Panc1 (cell line): ENCODE measurements at regions not wholly inside any gene's neighbourhood (a gene's known extent, or its start where the extent isn't known, plus 50 kb on each side); places are given as distances from the start of the nearest gene placed in this dataset.

Source experiments
- ATAC-seq: fragments of 200-7000 bp; cut with Tn5 transposase; 2 replicates; pipeline ENCODE4 v1.9.1; 2020; ENCODE audit warnings: mild to moderate bottlenecking, moderate library complexity
- BruUV-seq: library from RNA; stranded (reverse); fragments of 400-500 nt; replicated peaks from 2 replicates; lab custom pipeline; 2021; lab: Mats Ljungman, UMichigan
- CTCF ChIA-PET: fragments of 300-600 bp; sonication (Branson Sonifier 250); formaldehyde crosslinking; loops from one replicate; lab custom pipeline; 2022; ENCODE audit warnings: antibody characterized with exemption; lab: Charles Lee
- POLR2A ChIA-PET: fragments of 300-600 bp; sonication (Branson Sonifier 250); formaldehyde crosslinking; loops from one replicate; lab custom pipeline; 2022; ENCODE audit warnings: antibody characterized with exemption; lab: Charles Lee
- DNase-seq: peaks from one replicate; pipeline ENCODE4 v3.0.0-alpha.2; 2010; ENCODE audit warnings: low read depth, low spot score
- H3K27ac ChIP-seq: 2 replicates; pipeline ENCODE4 v1.5.1; 2011; ENCODE audit warnings: mild to moderate bottlenecking, low read length, inconsistent platforms
- H3K27me3 ChIP-seq: fragments of 200-500 bp; sonication (Bioruptor generic); 2 replicates; pipeline ENCODE4 v1.6.0; 2014; ENCODE audit warnings: low read length, inconsistent platforms; ENCODE audit not compliant: control insufficient read depth, insufficient read depth
- H3K36me3 ChIP-seq: fragments of 200-500 bp; sonication (Bioruptor generic); 2 replicates; pipeline ENCODE4 v1.5.1; 2014; ENCODE audit warnings: inconsistent platforms, mild to moderate bottlenecking, low read length, moderate library complexity; ENCODE audit not compliant: control insufficient read depth, insufficient read depth
- H3K4me1 ChIP-seq: 2 replicates; pipeline ENCODE4 v1.5.1; 2011; ENCODE audit warnings: inconsistent platforms, mild to moderate bottlenecking, low read length, moderate library complexity; ENCODE audit not compliant: control insufficient read depth, insufficient read depth
- H3K4me3 ChIP-seq, 2 experiments: 2 replicates each; pipeline ENCODE4 v1.5.1; 2011 to 2012; ENCODE audit warnings: low read depth in 2 of 2, low read length in 2 of 2, mild to moderate bottlenecking in 2 of 2, inconsistent platforms in 1 of 2, moderate library complexity in 1 of 2
- H3K9me3 ChIP-seq: fragments of 200-500 bp; sonication (Bioruptor generic); 2 replicates; pipeline ENCODE4 v1.5.1; 2014; ENCODE audit warnings: low read depth, mild to moderate bottlenecking, inconsistent platforms, low read length, moderate library complexity; ENCODE audit not compliant: control insufficient read depth, insufficient read depth
- POLR2AphosphoS5 ChIP-seq: IDR thresholded peaks from 2 replicates; pipeline ENCODE4 v1.6.1; 2012; ENCODE audit warnings: mild to moderate bottlenecking, low read depth, low read length, moderate library complexity
- REST ChIP-seq, 2 experiments: IDR thresholded peaks; 2 replicates each; pipeline ENCODE4 v1.6.1; 2011 to 2012; ENCODE audit warnings: low read depth in 2 of 2, control low read depth in 1 of 2, low read length in 1 of 2, mild to moderate bottlenecking in 1 of 2, moderate library complexity in 1 of 2; ENCODE audit not compliant: insufficient read depth in 1 of 2
- SIN3A ChIP-seq: IDR thresholded peaks from 2 replicates; pipeline ENCODE4 v1.6.1; 2012; ENCODE audit warnings: low read depth, mild to moderate bottlenecking, low read length, moderate library complexity, borderline replicate concordance; ENCODE audit not compliant: insufficient read depth
- TCF7L2 ChIP-seq: IDR thresholded peaks from 2 replicates; pipeline ENCODE4 v1.6.1; 2011; ENCODE audit warnings: mild to moderate bottlenecking, low read depth, low read length, inconsistent platforms
- in situ Hi-C: cut with HindIII; loops from 2 replicates; pipeline ENCODE4 v1.10.0; 2016; ENCODE audit warnings: low sequenced_read_pairs, low pct_unique_long_range_greater_than_20kb
- intact Hi-C: fragments of 100-400 bp; cut with micrococcal nuclease; formaldehyde crosslinking; loops from one replicate; pipeline ENCODE4 v1.10.0; 2022; ENCODE audit not compliant: unreplicated experiment
- TF ChIP-seq, protein P1 (sequence below): fragments of 450-650 bp; IDR thresholded peaks from 2 replicates; pipeline ENCODE4 v1.5.1; 2017; ENCODE audit warnings: mild to moderate bottlenecking

- no TSS peak for BruUV-seq
- DNase-seq (no peak), ATAC-seq (no peak)
- in situ Hi-C loops = no loop called here
- intact Hi-C loops = no loop called here
- POLR2A ChIA-PET = no interaction called here
- Histone ChIP-seq H3K9me3 (no peaks in the 10 kb centered on the region), H3K27me3 (no peaks in the 10 kb centered on the region), H3K36me3 (no peaks in the 10 kb centered on the region), H3K4me1 (no peaks in the 10 kb centered on the region), H3K4me3 (no peak overlapping the region), H3K27ac (no peak overlapping the region)
- CTCF ChIA-PET = no interaction called here
- TF ChIP-seq REST (IDR thresholded peaks at IDR 0.05; ENCODE audit: insufficient read depth in 1 of 2, low read depth in 2 of 2, low read length in 1 of 2) (no peak), SIN3A (no peak), POLR2AphosphoS5 (no peak), TCF7L2 (no peak)
- TF ChIP-seq, protein P1, sequence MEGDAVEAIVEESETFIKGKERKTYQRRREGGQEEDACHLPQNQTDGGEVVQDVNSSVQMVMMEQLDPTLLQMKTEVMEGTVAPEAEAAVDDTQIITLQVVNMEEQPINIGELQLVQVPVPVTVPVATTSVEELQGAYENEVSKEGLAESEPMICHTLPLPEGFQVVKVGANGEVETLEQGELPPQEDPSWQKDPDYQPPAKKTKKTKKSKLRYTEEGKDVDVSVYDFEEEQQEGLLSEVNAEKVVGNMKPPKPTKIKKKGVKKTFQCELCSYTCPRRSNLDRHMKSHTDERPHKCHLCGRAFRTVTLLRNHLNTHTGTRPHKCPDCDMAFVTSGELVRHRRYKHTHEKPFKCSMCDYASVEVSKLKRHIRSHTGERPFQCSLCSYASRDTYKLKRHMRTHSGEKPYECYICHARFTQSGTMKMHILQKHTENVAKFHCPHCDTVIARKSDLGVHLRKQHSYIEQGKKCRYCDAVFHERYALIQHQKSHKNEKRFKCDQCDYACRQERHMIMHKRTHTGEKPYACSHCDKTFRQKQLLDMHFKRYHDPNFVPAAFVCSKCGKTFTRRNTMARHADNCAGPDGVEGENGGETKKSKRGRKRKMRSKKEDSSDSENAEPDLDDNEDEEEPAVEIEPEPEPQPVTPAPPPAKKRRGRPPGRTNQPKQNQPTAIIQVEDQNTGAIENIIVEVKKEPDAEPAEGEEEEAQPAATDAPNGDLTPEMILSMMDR = no peak
Measured at GRCh38 chr11:87934182-87934581, 241.1 kb downstream of the RAB38 start.

- no TSS peak for BruUV-seq
- POLR2A ChIA-PET = no interaction called here
- intact Hi-C loops = no loop called here
Measured at GRCh38 chr11:87926250-87926970, 248.8 kb downstream of the RAB38 start.

More at GRCh38 chr11:87926250-87926970, 248.8 kb downstream of the RAB38 start:
- DNase-seq = peak; percentile 66
- no peaks in the 10 kb centered on the region for H3K9me3 ChIP-seq
- H3K27ac ChIP-seq = no peak overlapping the region
- no peaks in the 10 kb centered on the region for H3K27me3 ChIP-seq
- TF ChIP-seq, protein P1 = no peak
- no peak for TF ChIP-seq TCF7L2
- TF ChIP-seq REST (IDR thresholded peaks at IDR 0.05; ENCODE audit: insufficient read depth in 1 of 2, low read depth in 2 of 2, low read length in 1 of 2) = no peak
- no peak for TF ChIP-seq POLR2AphosphoS5
- no peak for TF ChIP-seq SIN3A
- in situ Hi-C loops = no loop called here
- peak; percentile 38; the same call in 1 of the 2 replicates for ATAC-seq
- no peak overlapping the region for H3K4me3 ChIP-seq
- H3K36me3 ChIP-seq = no peaks in the 10 kb centered on the region
- CTCF ChIA-PET = no interaction called here
- no peaks in the 10 kb centered on the region for H3K4me1 ChIP-seq
